Testis (tissue), 2 donors: ENCODE measurements at regions not wholly inside any gene's neighbourhood (a gene's known extent, or its start where the extent isn't known, plus 50 kb on each side); places are given as distances from the start of the nearest gene placed in this dataset.

ENCODE experiments used
- POLR2A ChIP-seq: fragments of 450-650 bp; IDR thresholded peaks from one replicate; pipeline ENCODE4 v1.6.1; 2017; ENCODE audit warnings: antibody characterized with exemption, mild to moderate bottlenecking, moderate library complexity
- TF ChIP-seq, protein P1 (sequence below), 3 experiments: fragments of 450-650 bp in 2 of 3; fragments of 200-600 bp in 1 of 3; sonication (generic) in 1 of 3; IDR thresholded peaks; one replicate each; pipeline ENCODE4 v1.5.1; 2016 to 2019; ENCODE audit warnings: antibody characterized with exemption in 3 of 3, mild to moderate bottlenecking in 2 of 3, moderate library complexity in 1 of 3

- TF ChIP-seq, protein P1, sequence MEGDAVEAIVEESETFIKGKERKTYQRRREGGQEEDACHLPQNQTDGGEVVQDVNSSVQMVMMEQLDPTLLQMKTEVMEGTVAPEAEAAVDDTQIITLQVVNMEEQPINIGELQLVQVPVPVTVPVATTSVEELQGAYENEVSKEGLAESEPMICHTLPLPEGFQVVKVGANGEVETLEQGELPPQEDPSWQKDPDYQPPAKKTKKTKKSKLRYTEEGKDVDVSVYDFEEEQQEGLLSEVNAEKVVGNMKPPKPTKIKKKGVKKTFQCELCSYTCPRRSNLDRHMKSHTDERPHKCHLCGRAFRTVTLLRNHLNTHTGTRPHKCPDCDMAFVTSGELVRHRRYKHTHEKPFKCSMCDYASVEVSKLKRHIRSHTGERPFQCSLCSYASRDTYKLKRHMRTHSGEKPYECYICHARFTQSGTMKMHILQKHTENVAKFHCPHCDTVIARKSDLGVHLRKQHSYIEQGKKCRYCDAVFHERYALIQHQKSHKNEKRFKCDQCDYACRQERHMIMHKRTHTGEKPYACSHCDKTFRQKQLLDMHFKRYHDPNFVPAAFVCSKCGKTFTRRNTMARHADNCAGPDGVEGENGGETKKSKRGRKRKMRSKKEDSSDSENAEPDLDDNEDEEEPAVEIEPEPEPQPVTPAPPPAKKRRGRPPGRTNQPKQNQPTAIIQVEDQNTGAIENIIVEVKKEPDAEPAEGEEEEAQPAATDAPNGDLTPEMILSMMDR (IDR thresholded peaks at IDR 0.05), result no peak
- TF ChIP-seq POLR2A, result no peak
Observed at GRCh38 chr10:128612631-128613030, 486.4 kb upstream of the MKI67 start.
